Activated naive CD4-positive, alpha-beta T cell treated with anti-CD3 and anti-CD28 coated beads for 36 hours (primary cell): ENCODE measurements at regions not wholly inside any gene's neighbourhood (a gene's known extent, or its start where the extent isn't known, plus 50 kb on each side); places are given as distances from the start of the nearest gene placed in this dataset.
"Not testable (repeated sequence)": the region's sequence is repeated elsewhere in the genome, so short reads cannot be mapped to it uniquely, and the experiment has no call there.

Experiments
- CTCF ChIA-PET: fragments of 350-600 bp; sonication (Branson Sonifier 250); formaldehyde crosslinking; loops from one replicate; lab custom pipeline; 2021; ENCODE audit warnings: antibody characterized with exemption; lab: Charles Lee
- DNase-seq: peaks from one replicate; pipeline ENCODE4 v3.0.0-alpha.2; 2020
- H3K27ac Mint-ChIP-seq: one replicate; pipeline ENCODE4 v1.8.0; 2021; ENCODE audit warnings: mild to moderate bottlenecking, mixed read lengths
- H3K27me3 Mint-ChIP-seq: one replicate; pipeline ENCODE4 v1.8.0; 2021; ENCODE audit warnings: low read depth, mixed read lengths
- H3K36me3 Mint-ChIP-seq: one replicate; pipeline ENCODE4 v1.8.0; 2021; ENCODE audit warnings: low read depth, mixed read lengths
- H3K4me1 Mint-ChIP-seq: one replicate; pipeline ENCODE4 v1.8.0; 2021; ENCODE audit warnings: low read depth, mixed read lengths
- H3K4me3 Mint-ChIP-seq: one replicate; pipeline ENCODE4 v1.8.0; 2021; ENCODE audit warnings: mild to moderate bottlenecking, moderate library complexity, mixed read lengths
- H3K9me3 Mint-ChIP-seq: one replicate; pipeline ENCODE4 v1.8.0; 2021; ENCODE audit warnings: mixed read lengths
- intact Hi-C: fragments of 100-400 bp; cut with micrococcal nuclease; formaldehyde crosslinking; loops from one replicate; pipeline ENCODE4 v1.15.1; 2023

DNA sequence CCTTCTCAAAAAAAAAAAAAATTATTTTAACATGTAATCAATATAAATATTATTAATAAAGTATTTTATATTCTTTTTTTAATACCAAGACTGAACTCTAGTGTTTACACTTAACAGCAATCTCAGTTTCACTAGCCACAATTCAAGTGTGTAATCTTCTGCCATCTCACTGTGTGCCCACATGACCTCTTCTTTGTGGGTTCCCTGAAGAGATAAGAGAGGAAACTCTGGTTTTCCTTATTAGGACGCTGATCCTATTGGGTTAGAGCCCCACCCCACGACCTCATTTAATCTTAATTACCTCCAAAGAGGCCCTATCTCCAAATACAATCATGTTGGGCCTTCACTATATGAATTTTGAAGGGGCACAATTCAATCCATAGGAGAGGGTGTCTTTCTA lies 177.6 kb downstream of the STK31 start:
- Mint-ChIP-seq H3K36me3 (no peaks in the 10 kb centered on the region), H3K27me3 (peaks cover 8% of the 10 kb centered on the region), H3K27ac (no peak overlapping the region), H3K4me1 (no peaks in the 10 kb centered on the region), H3K4me3 (no peak overlapping the region), H3K9me3 (peaks cover 6% of the 10 kb centered on the region)
- intact Hi-C loops = no loop called here
- no peak for DNase-seq
- CTCF ChIA-PET = no interaction called here

DNA sequence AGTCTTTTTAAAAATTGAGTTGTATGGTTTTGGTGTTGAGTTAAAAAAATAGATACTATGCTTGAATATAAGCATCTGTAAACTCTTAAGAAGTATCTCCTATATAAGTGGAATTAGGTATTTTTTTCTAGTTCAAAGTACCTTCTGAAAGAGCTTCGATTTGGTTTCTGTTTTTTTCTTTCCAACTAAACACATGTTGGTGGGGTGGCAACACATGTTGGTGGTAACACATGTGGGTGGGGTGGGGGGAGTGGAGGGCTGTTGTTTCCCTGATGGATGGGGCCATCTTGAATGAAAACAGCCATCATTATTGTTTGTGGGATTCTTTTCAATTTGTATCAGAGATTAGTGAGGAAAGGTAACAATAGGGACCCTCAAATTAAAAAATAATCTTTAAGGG lies 178.9 kb downstream of the STK31 start:
- Mint-ChIP-seq H3K27ac (no peak overlapping the region), H3K4me1 (peaks cover 12% of the 10 kb centered on the region), H3K27me3 (peaks cover 10% of the 10 kb centered on the region), H3K9me3 (peaks cover 6% of the 10 kb centered on the region), H3K4me3 (no peak overlapping the region), H3K36me3 (no peaks in the 10 kb centered on the region)
- CTCF ChIA-PET = no interaction called here
- DNase-seq = no peak
- intact Hi-C loops = no loop called here

GRCh38 chr7:23889566-23889965 lies 179.5 kb downstream of the STK31 start:
- peaks cover 10% of the 10 kb centered on the region for H3K27me3 Mint-ChIP-seq
- intact Hi-C loops = no loop called here
- H3K36me3 Mint-ChIP-seq = no peaks in the 10 kb centered on the region
- peaks cover 18% of the 10 kb centered on the region for H3K4me1 Mint-ChIP-seq
- H3K9me3 Mint-ChIP-seq = peaks cover 6% of the 10 kb centered on the region
- CTCF ChIA-PET = no interaction called here
- H3K4me3 Mint-ChIP-seq = no peak overlapping the region
- H3K27ac Mint-ChIP-seq = no peak overlapping the region
- no peak for DNase-seq

DNA sequence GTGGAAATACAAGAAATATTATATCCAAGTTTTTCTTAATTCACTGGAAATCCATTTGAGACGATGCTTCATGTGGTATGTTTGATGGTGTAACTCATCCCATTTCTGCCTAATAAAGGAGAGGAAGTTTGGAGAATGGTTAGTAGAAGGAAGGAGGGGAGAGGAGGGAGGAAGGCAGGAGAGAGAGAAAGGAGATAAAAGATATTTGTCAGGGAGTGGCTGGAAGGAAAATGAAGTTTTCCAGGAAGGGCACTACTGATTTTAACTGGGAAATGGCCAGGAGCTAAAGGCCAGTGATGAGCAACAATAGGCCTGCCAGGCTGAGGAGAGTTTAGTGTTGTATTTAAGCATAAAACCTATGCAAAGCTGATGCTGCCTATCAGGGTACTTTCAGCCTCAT lies 182.0 kb downstream of the STK31 start:
- peaks cover 6% of the 10 kb centered on the region for H3K9me3 Mint-ChIP-seq
- no peak overlapping the region for H3K27ac Mint-ChIP-seq
- no peak overlapping the region for H3K4me3 Mint-ChIP-seq
- peaks cover 30% of the 10 kb centered on the region for H3K4me1 Mint-ChIP-seq
- CTCF ChIA-PET = interaction anchor here (1.1 kb wide), 1 partner anchor 671 kb away, joined by 3 read pairs; no protein-coding TSS in a partner anchor
- intact Hi-C loops = no loop called here
- H3K27me3 Mint-ChIP-seq = peaks cover 17% of the 10 kb centered on the region
- no peak for DNase-seq
- H3K36me3 Mint-ChIP-seq = no peaks in the 10 kb centered on the region

GRCh38 chr7:23893176-23893941 lies 183.3 kb downstream of the STK31 start:
- peaks cover 17% of the 10 kb centered on the region for H3K27me3 Mint-ChIP-seq
- H3K4me3 Mint-ChIP-seq = no peak overlapping the region
- peaks cover 30% of the 10 kb centered on the region for H3K4me1 Mint-ChIP-seq
- H3K9me3 Mint-ChIP-seq = peaks cover 6% of the 10 kb centered on the region
- intact Hi-C loops = no loop called here
- no peaks in the 10 kb centered on the region for H3K36me3 Mint-ChIP-seq
- H3K27ac Mint-ChIP-seq = no peak overlapping the region
- CTCF ChIA-PET = no interaction called here
- DNase-seq = no peak

DNA sequence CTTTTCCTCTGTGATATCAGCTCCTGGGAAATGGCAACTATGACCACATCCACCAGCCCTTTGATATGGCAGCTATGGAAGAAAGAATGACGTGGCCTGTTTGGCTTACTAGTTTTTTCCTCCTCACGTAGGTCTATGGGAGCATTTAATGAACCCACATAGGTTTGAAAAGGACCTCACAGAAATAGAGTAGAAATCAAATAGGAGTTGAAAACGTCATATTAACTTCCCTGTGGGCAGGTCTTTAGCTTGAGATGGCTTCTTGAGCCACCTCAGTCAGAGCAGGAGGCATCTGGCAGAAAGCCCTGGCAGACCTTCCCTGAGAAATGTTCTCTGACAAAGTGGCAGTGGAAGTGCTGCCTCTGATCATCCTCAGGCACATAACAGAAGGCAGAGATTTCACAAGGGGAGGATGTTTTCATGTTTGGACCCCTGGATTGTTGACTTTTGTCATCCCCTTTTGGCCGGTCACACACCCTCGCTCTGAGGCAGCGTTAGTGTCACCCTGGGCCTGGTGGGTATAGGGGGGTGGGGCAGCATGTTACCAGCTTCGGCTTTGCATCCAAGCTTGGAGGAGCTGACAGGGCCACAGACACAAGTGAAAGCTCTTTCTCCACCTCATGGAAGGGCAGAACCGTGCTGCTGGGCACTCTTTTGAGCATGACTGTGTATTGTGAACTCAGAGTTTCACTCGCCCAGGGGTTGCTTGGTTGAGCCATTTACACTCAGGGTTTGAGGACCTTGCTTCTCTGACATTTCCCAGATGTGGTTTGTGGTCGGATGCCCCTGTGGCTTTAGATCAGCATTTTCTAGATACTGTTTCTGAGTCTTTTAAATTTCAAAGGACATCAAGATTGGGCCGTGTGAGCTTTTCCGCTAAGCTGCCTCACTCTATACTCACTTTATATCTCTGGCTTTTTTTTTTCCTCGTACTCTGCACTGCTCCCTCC lies 184.2 kb downstream of the STK31 start:
- intact Hi-C loops = no loop called here
- peak; percentile 66 for DNase-seq
- peaks cover 6% of the 10 kb centered on the region for H3K9me3 Mint-ChIP-seq
- peak overlapping the region; percentile 14 for H3K4me3 Mint-ChIP-seq
- no peaks in the 10 kb centered on the region for H3K36me3 Mint-ChIP-seq
- H3K4me1 Mint-ChIP-seq = peaks cover 30% of the 10 kb centered on the region
- CTCF ChIA-PET = no interaction called here
- no peak overlapping the region for H3K27ac Mint-ChIP-seq
- peaks cover 18% of the 10 kb centered on the region for H3K27me3 Mint-ChIP-seq

- no peaks in the 10 kb centered on the region for H3K36me3 Mint-ChIP-seq
- intact Hi-C loops = no loop called here
- H3K27me3 Mint-ChIP-seq = peaks cover 15% of the 10 kb centered on the region
- H3K4me1 Mint-ChIP-seq = peaks cover 30% of the 10 kb centered on the region
- H3K27ac Mint-ChIP-seq = no peak overlapping the region
- CTCF ChIA-PET = no interaction called here
- no peak for DNase-seq
- no peak overlapping the region for H3K4me3 Mint-ChIP-seq
- H3K9me3 Mint-ChIP-seq = peaks cover 2% of the 10 kb centered on the region
Observed at GRCh38 chr7:23894892-23895569, 185.0 kb downstream of the STK31 start.

DNA sequence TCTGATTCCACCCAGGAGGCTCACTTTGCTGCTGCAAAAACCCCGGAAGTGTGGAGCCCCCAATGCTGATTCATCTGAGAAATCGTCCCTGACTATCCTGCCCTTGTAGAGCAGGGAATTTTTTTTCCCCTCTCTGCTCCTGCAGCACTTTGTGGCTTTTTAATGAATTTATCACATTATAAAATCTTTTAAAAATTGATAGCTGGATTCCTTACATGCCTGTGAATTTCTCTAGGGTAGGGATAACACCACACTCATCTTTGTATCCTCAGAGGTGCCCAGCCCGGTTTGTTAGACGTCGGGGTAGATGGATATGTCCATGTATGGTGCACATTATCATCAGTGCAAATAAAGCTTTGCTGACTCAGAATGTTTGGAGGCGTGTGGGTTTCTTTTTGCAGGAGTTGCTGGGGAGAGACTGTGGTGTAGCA lies 185.7 kb downstream of the STK31 start:
- no peak overlapping the region for H3K27ac Mint-ChIP-seq
- no peaks in the 10 kb centered on the region for H3K9me3 Mint-ChIP-seq
- H3K4me1 Mint-ChIP-seq = peaks cover 30% of the 10 kb centered on the region
- intact Hi-C loops = no loop called here
- CTCF ChIA-PET = no interaction called here
- H3K4me3 Mint-ChIP-seq = no peak overlapping the region
- no peaks in the 10 kb centered on the region for H3K36me3 Mint-ChIP-seq
- no peak for DNase-seq
- peaks cover 15% of the 10 kb centered on the region for H3K27me3 Mint-ChIP-seq

- Mint-ChIP-seq H3K4me1 (peaks cover 22% of the 10 kb centered on the region), H3K36me3 (no peaks in the 10 kb centered on the region), H3K27ac (no peak overlapping the region), H3K9me3 (no peaks in the 10 kb centered on the region), H3K4me3 (no peak overlapping the region), H3K27me3 (peaks cover 21% of the 10 kb centered on the region)
- DNase-seq = no peak
- intact Hi-C loops = no loop called here
- CTCF ChIA-PET = no interaction called here
Observed at GRCh38 chr7:23898619-23899018, 188.6 kb downstream of the STK31 start.

GRCh38 chr7:23904901-23905300 lies 194.9 kb downstream of the STK31 start:
- DNase-seq, intact Hi-C loops, H3K4me3 Mint-ChIP-seq, H3K4me1 Mint-ChIP-seq, H3K27ac Mint-ChIP-seq, H3K36me3 Mint-ChIP-seq, H3K9me3 Mint-ChIP-seq: not testable (repeated sequence)
- CTCF ChIA-PET = interaction anchor here (0.5 kb wide), 1 partner anchor 14 kb away, joined by 3 read pairs; no protein-coding TSS in a partner anchor
- H3K27me3 Mint-ChIP-seq = peaks cover 21% of the 10 kb centered on the region

DNA sequence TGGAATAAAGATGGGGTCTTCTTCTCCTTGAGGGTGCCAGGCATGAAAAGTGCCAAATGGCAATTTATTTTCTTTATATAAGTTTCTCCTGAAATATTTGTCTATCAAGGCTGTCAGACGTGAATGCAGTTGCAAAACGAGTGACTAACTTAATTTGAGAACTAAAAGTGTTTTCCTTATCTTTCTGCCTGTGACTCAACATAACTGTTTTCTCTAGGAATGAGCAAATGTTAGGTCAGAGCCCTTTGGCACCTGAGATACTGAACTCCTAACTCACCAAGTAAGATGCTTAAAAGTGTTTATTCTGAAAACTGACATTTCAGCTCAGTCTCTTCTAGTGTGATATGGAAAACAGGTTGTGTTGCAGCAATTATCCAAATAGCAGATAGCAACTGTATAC lies 197.0 kb downstream of the STK31 start:
- CTCF ChIA-PET = no interaction called here
- no peak overlapping the region for H3K27ac Mint-ChIP-seq
- DNase-seq = no peak
- H3K36me3 Mint-ChIP-seq = no peaks in the 10 kb centered on the region
- intact Hi-C loops = no loop called here
- H3K9me3 Mint-ChIP-seq = no peaks in the 10 kb centered on the region
- H3K4me1 Mint-ChIP-seq = no peaks in the 10 kb centered on the region
- H3K4me3 Mint-ChIP-seq = no peak overlapping the region
- peaks cover 19% of the 10 kb centered on the region for H3K27me3 Mint-ChIP-seq

DNA sequence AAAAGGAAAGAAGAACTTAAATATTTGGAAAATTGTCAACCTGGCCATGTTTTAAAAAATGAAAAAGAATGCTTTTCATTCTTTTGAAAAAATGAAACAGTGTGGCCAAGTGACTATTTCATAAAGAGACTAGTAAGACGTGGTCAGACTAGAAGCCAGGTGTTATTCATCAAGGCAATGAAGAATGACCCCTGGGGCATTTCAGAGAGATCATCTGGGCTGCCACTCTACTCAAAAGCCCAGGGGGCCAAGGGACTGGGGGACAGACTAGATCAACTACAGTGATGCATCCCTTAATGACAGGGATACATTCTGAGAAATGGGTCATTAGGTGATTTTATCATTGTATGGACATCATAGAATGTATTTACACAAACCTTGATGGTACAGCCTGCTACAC lies 199.4 kb downstream of the STK31 start:
- intact Hi-C loops = no loop called here
- Mint-ChIP-seq H3K4me3 (no peak overlapping the region), H3K36me3 (no peaks in the 10 kb centered on the region), H3K27ac (no peak overlapping the region), H3K27me3 (peaks cover 3% of the 10 kb centered on the region), H3K4me1 (no peaks in the 10 kb centered on the region), H3K9me3 (no peaks in the 10 kb centered on the region)
- CTCF ChIA-PET = no interaction called here
- no peak for DNase-seq
